Stimulated activated naive B cell treated with anti-CD40 and anti-IgM and Interleukin-4, amounts not matched to agents 10 μg/mL and 1 μg/mL and 100 μg/mL, for 72 hours (primary cell): ENCODE measurements at regions not wholly inside any gene's neighbourhood (a gene's known extent, or its start where the extent isn't known, plus 50 kb on each side); places are given as distances from the start of the nearest gene placed in this dataset.

ENCODE experiments used
- ATAC-seq, 2 donors: fragments of 150-1000 bp; cut with Tn5 transposase; replicated peaks; 2 replicates each; pipeline ENCODE4 v1.10.0; 2021; ENCODE audit warnings: moderate library complexity in 1 of 2
- DNase-seq: peaks from one replicate; pipeline ENCODE4 v3.0.0; 2021
- H3K27ac Mint-ChIP-seq: one replicate; pipeline ENCODE4 v1.8.0; 2022; ENCODE audit warnings: mild to moderate bottlenecking, mixed read lengths
- H3K27me3 Mint-ChIP-seq, 2 donors: one replicate each; pipeline ENCODE4 v1.8.0; 2022; ENCODE audit warnings: mixed read lengths in 2 of 2
- H3K36me3 Mint-ChIP-seq, 2 donors: one replicate each; pipeline ENCODE4 v1.8.0; 2022; ENCODE audit warnings: mixed read lengths in 2 of 2, mild to moderate bottlenecking in 1 of 2
- H3K4me1 Mint-ChIP-seq, 2 donors: one replicate each; pipeline ENCODE4 v1.8.0; 2022; ENCODE audit warnings: mixed read lengths in 2 of 2, mild to moderate bottlenecking in 1 of 2
- H3K4me3 Mint-ChIP-seq, 2 donors: one replicate each; pipeline ENCODE4 v1.8.0; 2022; ENCODE audit warnings: mild to moderate bottlenecking in 2 of 2, mixed read lengths in 2 of 2, moderate library complexity in 1 of 2
- H3K9me3 Mint-ChIP-seq, 2 donors: one replicate each; pipeline ENCODE4 v1.8.0; 2022; ENCODE audit warnings: mixed read lengths in 2 of 2, mild to moderate bottlenecking in 1 of 2

DNA sequence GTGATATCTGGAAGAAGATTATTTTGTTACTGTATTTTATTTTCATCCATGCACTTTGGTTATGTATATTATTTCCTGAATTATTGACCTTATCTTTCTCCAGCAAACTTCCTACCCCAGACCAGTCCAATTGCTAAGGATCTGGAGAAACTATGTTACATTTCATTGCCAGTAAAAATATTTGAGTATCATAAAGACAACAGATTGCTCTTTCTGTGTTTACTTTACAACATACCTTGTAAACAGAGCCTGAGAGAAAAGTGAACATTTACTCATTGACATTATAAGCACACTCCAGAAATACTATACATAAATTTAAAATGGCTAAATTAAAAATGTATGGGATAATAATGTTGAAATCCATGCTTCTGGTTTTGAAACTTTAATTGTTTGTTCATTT, 186.2 kb upstream of the FAM3C start:
- peaks cover 25 to 26% of the 10 kb centered on the region in 2 donors for H3K27me3 Mint-ChIP-seq

DNA sequence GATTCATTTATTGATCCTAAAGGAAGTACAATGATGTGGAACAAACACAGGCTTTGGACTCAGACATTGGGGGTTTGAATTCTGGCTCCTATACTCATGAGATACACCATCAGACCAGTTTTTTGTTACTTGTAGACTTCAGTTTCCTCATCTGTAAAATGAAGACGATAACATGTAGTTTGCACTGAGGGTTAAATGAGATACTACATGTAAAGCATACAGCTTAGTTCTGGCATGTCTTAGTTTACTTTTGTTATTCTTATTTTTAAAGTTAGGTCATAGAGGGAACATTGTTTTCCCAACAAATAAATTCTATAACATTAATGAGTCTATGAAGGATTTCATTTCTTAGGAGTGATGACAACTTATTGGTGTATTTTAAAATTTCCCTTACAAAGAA, 183.5 kb upstream of the FAM3C start:
- no peak overlapping the region for H3K27ac Mint-ChIP-seq
- peaks cover 33 to 34% of the 10 kb centered on the region in 2 donors for H3K27me3 Mint-ChIP-seq
- H3K4me1 Mint-ChIP-seq, result no peaks in the 10 kb centered on the region
- H3K9me3 Mint-ChIP-seq, result no peaks in the 10 kb centered on the region
- ATAC-seq, result no peak
- no peak for DNase-seq
- no peaks in the 10 kb centered on the region for H3K36me3 Mint-ChIP-seq
- H3K4me3 Mint-ChIP-seq, result no peak overlapping the region

More for the DNA sequence above, 186.2 kb upstream of the FAM3C start:
- H3K36me3 Mint-ChIP-seq, result no peaks in the 10 kb centered on the region
- no peaks in the 10 kb centered on the region for H3K4me1 Mint-ChIP-seq
- no peak for DNase-seq
- ATAC-seq, result no peak
- no peak overlapping the region for H3K27ac Mint-ChIP-seq
- H3K4me3 Mint-ChIP-seq, result no peak overlapping the region
- H3K9me3 Mint-ChIP-seq, result no peaks in the 10 kb centered on the region

DNA sequence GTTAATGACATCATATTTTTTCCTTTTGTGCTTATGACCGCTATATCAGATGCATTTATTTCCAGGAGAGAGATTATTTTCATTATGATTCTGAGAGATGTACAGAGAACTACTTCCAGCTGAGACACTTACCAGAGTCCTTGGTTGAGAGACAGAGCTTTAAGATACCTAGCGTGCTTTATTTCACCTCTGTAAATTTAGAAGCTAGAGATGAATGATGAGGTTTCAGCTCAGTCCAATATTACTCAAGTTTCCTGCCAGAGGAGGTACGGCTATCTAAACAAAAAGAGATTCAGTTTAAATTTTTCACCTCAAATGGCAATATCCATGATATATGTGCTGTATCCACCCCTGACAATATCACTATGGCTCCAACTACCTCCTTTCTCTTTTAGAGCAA, 182.6 kb upstream of the FAM3C start:
- Mint-ChIP-seq H3K9me3 (no peaks in the 10 kb centered on the region), H3K36me3 (no peaks in the 10 kb centered on the region), H3K27ac (no peak overlapping the region), H3K4me3 (no peak overlapping the region), H3K4me1 (no peaks in the 10 kb centered on the region), H3K27me3 (peaks cover 41% of the 10 kb centered on the region in 2 donors)
- ATAC-seq (no peak), DNase-seq (no peak)

DNA sequence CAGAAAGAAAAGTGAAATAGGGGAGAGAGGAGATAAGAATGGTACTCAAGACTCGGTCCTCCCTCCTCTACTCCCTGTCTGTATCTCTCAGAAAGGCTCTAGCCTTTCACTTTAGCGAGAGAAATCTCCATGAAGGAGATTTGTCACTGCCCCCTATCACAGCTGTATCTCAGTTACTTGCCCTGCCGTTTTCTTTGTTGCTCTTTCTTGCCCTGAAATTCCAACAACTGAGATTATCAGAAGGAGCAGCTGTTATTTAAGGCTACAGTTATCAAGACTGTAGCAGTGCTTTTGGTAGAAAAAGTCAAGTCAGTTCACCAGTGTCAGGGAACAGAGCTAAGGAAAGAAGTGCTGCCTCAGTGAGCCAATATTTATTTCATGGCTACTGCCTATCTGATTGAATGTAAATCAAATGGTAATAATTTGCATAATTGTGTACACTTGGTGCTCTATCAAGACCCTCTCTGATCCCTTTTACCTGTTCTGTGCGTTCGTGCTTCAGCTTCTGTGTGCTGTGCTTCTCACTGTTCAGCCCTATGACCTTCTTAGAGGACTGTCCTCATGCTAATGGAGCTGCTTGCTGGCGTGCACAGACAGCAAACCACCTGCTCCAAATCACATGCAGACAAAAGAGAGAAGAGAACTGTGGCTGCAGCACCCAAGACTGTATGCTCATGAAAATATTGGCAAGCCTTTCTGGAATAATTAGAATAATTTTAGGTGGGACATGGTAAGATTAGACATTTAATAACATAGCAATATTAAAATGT, 180.2 kb upstream of the FAM3C start:
- no peak overlapping the region for H3K27ac Mint-ChIP-seq
- ATAC-seq (no peak), DNase-seq (no peak)
- H3K27me3 Mint-ChIP-seq, result peaks cover 36 to 45% of the 10 kb centered on the region in 2 donors
- H3K4me3 Mint-ChIP-seq, result no peak overlapping the region
- H3K36me3 Mint-ChIP-seq, result no peaks in the 10 kb centered on the region
- no peaks in the 10 kb centered on the region for H3K9me3 Mint-ChIP-seq
- no peaks in the 10 kb centered on the region for H3K4me1 Mint-ChIP-seq

DNA sequence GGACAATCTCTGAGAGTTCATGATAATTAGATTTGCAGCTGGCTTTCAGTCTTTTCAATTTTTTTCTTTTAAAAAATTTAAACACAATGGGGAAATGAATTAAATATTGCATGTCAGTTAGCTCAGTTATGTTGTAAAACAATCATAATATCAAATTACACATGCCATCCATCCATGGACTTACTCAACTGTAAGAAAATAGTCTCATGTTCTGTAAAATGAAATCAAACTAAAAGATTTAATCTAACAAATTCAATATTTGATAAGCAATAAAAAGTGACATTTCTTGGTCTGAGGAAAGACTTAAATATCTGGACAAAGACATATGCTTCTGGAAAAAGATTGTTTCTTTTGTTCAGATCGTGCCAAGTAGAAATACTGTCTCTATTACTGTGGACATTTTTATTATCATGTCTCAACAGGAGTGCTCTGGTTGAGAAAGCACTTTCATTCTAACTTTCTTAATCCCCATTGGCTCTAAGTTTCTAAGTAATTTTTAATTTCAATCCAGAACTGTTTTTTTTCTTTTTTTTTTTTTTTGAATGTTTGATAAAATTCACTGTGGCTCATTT, 179.2 kb upstream of the FAM3C start:
- H3K4me3 Mint-ChIP-seq, result no peak overlapping the region
- H3K27me3 Mint-ChIP-seq, result peaks cover 43 to 53% of the 10 kb centered on the region in 2 donors
- H3K36me3 Mint-ChIP-seq, result no peaks in the 10 kb centered on the region
- no peaks in the 10 kb centered on the region for H3K9me3 Mint-ChIP-seq
- H3K27ac Mint-ChIP-seq, result no peak overlapping the region
- no peaks in the 10 kb centered on the region for H3K4me1 Mint-ChIP-seq
- no peak for DNase-seq
- ATAC-seq, result no peak

DNA sequence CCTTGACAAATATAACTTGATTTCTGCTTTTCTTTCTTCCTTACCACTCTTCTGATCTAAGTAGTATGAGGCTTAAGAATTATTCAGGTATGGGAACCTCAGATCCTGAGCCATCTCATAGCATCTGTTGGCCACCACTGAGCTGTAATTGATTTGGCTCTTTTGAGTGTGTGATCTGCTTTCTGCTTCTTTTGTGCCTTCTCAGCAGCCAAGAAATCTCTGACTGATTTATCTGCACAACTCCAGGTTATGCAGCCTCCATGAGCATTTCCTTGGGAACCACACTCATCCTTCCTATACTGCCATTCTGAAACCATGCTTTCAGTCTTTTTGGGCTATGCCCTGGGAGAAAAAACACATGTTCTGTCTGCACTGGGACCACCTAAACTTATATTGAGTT, 178.0 kb upstream of the FAM3C start:
- Mint-ChIP-seq H3K27me3 (peaks cover 40 to 51% of the 10 kb centered on the region in 2 donors), H3K9me3 (no peaks in the 10 kb centered on the region), H3K27ac (no peak overlapping the region), H3K4me3 (no peak overlapping the region), H3K4me1 (no peaks in the 10 kb centered on the region), H3K36me3 (no peaks in the 10 kb centered on the region)
- ATAC-seq (no peak), DNase-seq (no peak)

DNA sequence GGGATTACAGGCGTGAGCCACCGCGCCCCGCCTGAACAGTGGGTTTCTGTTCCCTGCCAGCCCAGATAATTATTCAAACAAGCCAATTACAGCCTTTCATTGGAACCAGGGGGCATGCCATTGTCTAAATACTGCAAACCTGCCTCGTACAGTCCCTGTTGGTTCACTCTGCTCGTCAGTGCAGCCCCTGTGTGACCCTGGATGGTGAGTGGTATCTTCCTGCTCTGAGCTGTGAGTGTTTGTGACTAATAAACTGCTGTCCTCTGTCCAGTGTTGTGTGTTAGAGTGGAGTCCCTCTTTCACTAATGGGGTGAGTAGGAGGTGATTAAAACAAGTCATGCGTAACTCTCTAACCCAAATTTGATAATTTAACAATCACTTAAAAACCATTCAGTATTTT, 176.5 kb upstream of the FAM3C start:
- Mint-ChIP-seq H3K36me3 (no peaks in the 10 kb centered on the region), H3K9me3 (no peaks in the 10 kb centered on the region), H3K27me3 (peaks cover 49% of the 10 kb centered on the region in 2 donors), H3K4me1 (no peaks in the 10 kb centered on the region), H3K4me3 (no peak overlapping the region), H3K27ac (no peak overlapping the region)
- DNase-seq, result no peak
- no peak for ATAC-seq

DNA sequence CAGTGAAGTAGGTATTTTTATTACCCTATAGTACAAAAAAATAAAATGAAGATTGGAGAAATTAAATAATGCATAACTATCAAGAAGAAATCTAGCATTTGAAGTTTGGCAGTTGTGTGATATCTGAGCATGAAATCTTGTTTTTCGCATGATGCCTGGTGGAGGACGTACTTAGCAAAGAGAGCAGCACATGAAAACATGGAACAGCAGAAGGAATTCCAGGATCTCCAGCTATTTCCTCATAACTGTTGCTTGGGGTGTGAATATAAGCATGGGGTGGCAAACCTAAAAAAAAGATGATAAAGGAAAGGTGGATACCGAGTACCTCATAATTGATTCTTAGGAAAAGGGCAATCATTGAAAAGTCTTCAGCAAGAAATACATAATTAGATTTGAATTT, 174.3 kb upstream of the FAM3C start:
- no peak overlapping the region for H3K4me3 Mint-ChIP-seq
- no peaks in the 10 kb centered on the region for H3K9me3 Mint-ChIP-seq
- ATAC-seq, result no peak
- no peaks in the 10 kb centered on the region for H3K4me1 Mint-ChIP-seq
- H3K36me3 Mint-ChIP-seq, result no peaks in the 10 kb centered on the region
- H3K27me3 Mint-ChIP-seq, result peaks cover 38 to 42% of the 10 kb centered on the region in 2 donors
- H3K27ac Mint-ChIP-seq, result no peak overlapping the region
- no peak for DNase-seq

DNA sequence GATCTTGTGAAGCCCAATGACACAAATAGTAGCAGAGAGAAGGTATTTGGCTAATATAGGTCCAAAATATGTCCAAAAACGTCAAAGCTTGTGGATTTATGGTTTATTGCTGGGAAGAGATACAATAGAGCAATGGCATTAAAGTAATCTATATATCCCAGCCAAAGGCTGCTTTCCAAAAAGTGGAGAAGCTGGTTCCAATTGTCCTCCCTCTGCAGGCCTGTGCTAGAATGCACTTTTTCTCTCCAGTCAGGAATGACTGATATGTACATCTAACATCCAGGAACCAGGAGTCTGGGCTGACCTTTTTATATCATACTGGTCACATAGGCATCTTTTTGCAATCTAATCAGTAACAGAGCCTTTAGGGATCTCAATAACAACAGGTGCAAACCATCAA, 167.1 kb upstream of the FAM3C start:
- Mint-ChIP-seq H3K4me1 (no peaks in the 10 kb centered on the region), H3K4me3 (no peak overlapping the region), H3K27ac (no peak overlapping the region), H3K27me3 (peaks cover 0 to 19% of the 10 kb centered on the region in 2 donors), H3K9me3 (no peaks in the 10 kb centered on the region), H3K36me3 (no peaks in the 10 kb centered on the region)
- ATAC-seq (no peak), DNase-seq (no peak)

DNA sequence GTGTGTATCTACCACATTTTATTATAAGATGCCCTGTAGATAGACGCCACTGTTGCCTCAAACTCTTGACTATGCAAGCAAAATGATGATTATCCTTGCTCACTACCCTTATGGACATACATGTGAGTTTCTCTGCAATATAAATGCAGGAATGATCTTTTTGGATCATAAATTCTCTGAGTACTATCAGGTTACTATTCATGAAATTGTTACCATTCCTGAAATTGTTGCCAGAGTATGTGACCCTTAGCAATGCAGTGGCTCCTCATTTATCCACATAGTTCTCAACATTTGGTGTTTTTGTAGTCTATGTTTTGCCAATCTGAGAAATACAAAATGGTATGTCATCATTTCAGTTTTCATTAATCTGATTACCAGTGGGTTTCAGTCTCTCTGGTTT, 166.2 kb upstream of the FAM3C start:
- Mint-ChIP-seq H3K9me3 (no peaks in the 10 kb centered on the region), H3K27me3 (peaks cover 0 to 13% of the 10 kb centered on the region in 2 donors), H3K4me3 (no peak overlapping the region), H3K4me1 (no peaks in the 10 kb centered on the region), H3K27ac (no peak overlapping the region), H3K36me3 (no peaks in the 10 kb centered on the region)
- DNase-seq, result no peak
- no peak for ATAC-seq

DNA sequence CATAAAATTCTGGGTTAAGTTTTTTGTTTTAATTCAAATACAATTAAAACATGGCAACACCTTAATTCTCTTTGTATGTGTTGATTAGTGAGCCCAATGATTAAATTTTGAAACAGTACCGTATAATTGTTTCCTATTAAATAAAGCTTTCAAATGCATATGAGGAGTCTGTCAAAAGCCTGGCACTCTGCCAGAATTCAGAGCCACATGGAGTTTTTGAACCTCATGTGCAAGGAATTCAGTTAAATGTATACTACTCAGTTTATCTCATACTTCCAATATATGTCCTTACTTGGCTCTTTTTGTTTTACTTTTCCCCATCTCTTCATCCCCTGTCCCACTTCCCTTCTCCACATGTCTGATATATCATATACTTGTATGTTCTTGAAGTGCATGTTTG, 165.6 kb upstream of the FAM3C start:
- ATAC-seq (no peak), DNase-seq (no peak)
- H3K4me1 Mint-ChIP-seq, result no peaks in the 10 kb centered on the region

DNA sequence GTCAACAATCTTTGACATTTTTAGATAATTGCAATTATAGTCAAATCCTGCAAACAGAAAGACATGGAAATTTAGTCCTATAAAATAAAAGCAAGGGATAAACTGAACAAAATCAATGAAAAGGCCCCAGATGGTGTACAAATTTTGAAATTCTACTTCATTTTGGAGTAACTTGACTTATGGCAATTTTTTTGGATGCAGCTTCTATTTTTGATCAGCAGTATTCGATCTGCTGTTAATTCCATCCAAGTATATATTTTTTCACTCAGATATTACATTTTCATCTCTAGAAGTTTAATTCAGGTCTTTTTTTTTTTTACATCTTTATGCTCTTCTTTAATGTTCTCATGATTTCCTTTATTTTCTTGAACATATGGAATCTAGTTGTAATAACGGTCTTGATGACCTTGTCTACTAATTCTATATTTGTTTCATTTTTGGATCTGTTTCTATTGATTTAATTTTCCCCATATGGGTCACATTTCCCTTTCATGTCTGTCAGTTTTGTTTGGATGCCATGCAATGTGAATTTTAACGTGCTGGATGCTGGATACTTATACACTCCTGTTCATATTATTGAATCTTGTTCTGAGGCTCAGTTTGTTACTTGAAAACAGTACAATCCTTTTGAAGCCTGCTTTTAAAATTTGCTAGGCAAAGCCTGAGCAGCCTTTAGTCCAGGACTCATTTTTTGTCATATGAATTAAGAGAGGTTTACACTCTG, 164.3 kb upstream of the FAM3C start:
- peaks cover 0 to 13% of the 10 kb centered on the region in 2 donors for H3K27me3 Mint-ChIP-seq
- no peak overlapping the region for H3K27ac Mint-ChIP-seq
- ATAC-seq (no peak), DNase-seq (no peak)
- no peaks in the 10 kb centered on the region for H3K9me3 Mint-ChIP-seq
- H3K4me1 Mint-ChIP-seq, result no peaks in the 10 kb centered on the region
- H3K4me3 Mint-ChIP-seq, result no peak overlapping the region
- H3K36me3 Mint-ChIP-seq, result no peaks in the 10 kb centered on the region

More for the DNA sequence above, 165.6 kb upstream of the FAM3C start:
- Mint-ChIP-seq H3K4me3 (no peak overlapping the region), H3K36me3 (no peaks in the 10 kb centered on the region), H3K27me3 (peaks cover 0 to 13% of the 10 kb centered on the region in 2 donors), H3K27ac (no peak overlapping the region), H3K9me3 (no peaks in the 10 kb centered on the region)

DNA sequence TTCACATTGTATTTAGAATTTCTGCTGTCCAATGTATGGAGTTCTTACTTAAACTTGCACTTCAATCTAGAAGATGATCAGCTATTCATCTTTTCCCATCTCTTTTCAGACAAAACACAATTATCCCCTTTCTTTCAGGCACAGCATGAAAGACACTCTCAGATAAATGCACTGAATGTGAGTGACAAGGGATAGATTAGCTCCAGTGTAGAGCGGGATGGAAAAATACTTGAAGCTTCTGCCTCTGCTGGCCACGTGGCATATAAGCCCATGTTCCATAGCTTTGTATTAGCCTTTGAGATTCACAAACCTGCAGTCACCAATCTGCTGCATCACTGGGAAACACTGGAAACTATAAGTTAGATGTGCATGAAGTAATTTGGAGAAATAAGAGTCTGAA, 162.2 kb upstream of the FAM3C start:
- DNase-seq (no peak), ATAC-seq (no peak)
- Mint-ChIP-seq H3K36me3 (no peaks in the 10 kb centered on the region), H3K27ac (no peak overlapping the region), H3K27me3 (no peaks in the 10 kb centered on the region), H3K9me3 (no peaks in the 10 kb centered on the region), H3K4me1 (no peaks in the 10 kb centered on the region), H3K4me3 (no peak overlapping the region)

DNA sequence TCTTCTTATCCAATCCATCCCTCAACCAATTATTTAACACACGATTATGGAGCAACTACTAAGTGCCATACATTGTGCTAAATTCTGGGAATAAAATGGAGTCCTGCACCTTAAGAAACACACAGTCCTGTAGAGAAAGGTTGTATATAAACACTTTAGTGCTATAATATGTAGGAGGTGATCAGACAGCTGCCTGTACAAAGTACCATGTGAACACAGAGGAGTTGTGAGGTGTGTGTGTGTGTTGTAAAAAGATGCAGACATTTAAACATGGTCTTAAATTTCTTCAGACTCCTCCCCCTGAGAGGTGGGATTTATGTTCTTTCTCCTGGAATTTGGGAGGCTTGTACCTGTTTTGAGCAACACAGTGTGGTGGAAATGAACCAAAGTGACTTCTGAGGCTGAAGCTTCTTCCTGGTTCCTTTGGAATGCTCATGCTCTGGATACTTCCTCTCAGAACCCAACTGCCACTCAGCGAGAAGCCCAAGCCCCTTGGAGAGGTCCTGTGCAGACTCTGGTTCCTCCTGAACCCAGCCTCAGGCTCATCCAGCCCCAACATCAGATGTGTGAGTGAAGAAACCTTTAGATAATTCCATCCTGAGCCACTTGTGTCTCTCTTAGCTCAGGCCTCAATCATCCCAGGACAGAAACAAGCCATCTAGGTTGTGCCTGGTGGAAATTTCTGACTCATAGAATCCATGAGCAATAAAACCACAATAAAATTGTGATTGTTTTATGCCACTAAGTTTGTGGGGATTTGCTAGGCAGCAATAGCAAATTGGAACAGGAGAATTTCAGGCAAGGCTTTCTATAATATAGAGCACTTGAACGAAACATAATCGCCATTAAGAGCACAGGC, 161.2 kb upstream of the FAM3C start:
- Mint-ChIP-seq H3K9me3 (no peaks in the 10 kb centered on the region), H3K4me1 (no peaks in the 10 kb centered on the region), H3K36me3 (no peaks in the 10 kb centered on the region), H3K27me3 (no peaks in the 10 kb centered on the region), H3K4me3 (no peak overlapping the region), H3K27ac (no peak overlapping the region)
- ATAC-seq (no peak), DNase-seq (no peak)
